H9 (cell line): ENCODE measurements at regions not wholly inside any gene's neighbourhood (a gene's known extent, or its start where the extent isn't known, plus 50 kb on each side); places are given as distances from the start of the nearest gene placed in this dataset.

Source experiments
- DNase-seq: peaks from one replicate; pipeline ENCODE4 v3.0.0-alpha.2; 2017
- H2AFZ ChIP-seq: one replicate; pipeline ENCODE4 v1.6.1; 2013; ENCODE audit warnings: mild to moderate bottlenecking, low read length, control low read depth, moderate library complexity
- H2AK5ac ChIP-seq: 2 replicates; pipeline ENCODE4 v1.6.1; 2013; ENCODE audit warnings: low read length, control low read depth, mixed read lengths; ENCODE audit not compliant: insufficient read length
- H2BK120ac ChIP-seq: one replicate; pipeline ENCODE4 v1.6.1; 2013; ENCODE audit warnings: low read depth, mild to moderate bottlenecking, low read length, control low read depth, inconsistent platforms; ENCODE audit not compliant: poor library complexity, severe bottlenecking
- H2BK12ac ChIP-seq: 2 replicates; pipeline ENCODE4 v1.6.1; 2013; ENCODE audit warnings: low read length, control low read depth, mixed read lengths, low read depth; ENCODE audit not compliant: insufficient read length
- H2BK15ac ChIP-seq: 2 replicates; pipeline ENCODE4 v1.6.1; 2013; ENCODE audit warnings: low read depth, low read length, control low read depth
- H2BK20ac ChIP-seq: one replicate; pipeline ENCODE4 v1.6.1; 2013; ENCODE audit warnings: low read depth, mild to moderate bottlenecking, low read length, control low read depth, inconsistent platforms; ENCODE audit not compliant: poor library complexity, severe bottlenecking
- H2BK5ac ChIP-seq: 2 replicates; pipeline ENCODE4 v1.6.1; 2013; ENCODE audit warnings: low read length, control low read depth, mixed read lengths; ENCODE audit not compliant: insufficient read length
- H3K14ac ChIP-seq: 2 replicates; pipeline ENCODE4 v1.6.1; 2013; ENCODE audit warnings: low read length, control low read depth; ENCODE audit not compliant: insufficient read depth
- H3K18ac ChIP-seq: 2 replicates; pipeline ENCODE4 v1.6.1; 2013; ENCODE audit warnings: low read depth, mild to moderate bottlenecking, mixed read lengths, low read length, control low read depth; ENCODE audit not compliant: insufficient read length
- H3K23ac ChIP-seq: 2 replicates; pipeline ENCODE4 v1.6.1; 2013; ENCODE audit warnings: low read length, control low read depth, mixed read lengths, low read depth; ENCODE audit not compliant: insufficient read length
- H3K23me2 ChIP-seq: 2 replicates; pipeline ENCODE4 v1.6.1; 2013; ENCODE audit warnings: low read depth, mild to moderate bottlenecking, mixed read lengths, low read length, control low read depth; ENCODE audit not compliant: insufficient read length, poor library complexity, severe bottlenecking
- H3K27ac ChIP-seq: 2 replicates; pipeline ENCODE4 v1.5.1; 2013; ENCODE audit warnings: low read length, control low read depth, mixed read lengths, low read depth; ENCODE audit not compliant: insufficient read length
- H3K27me3 ChIP-seq: 2 replicates; pipeline ENCODE4 v1.6.1; 2013; ENCODE audit warnings: low read length, control low read depth, inconsistent platforms; ENCODE audit not compliant: insufficient read depth
- H3K4ac ChIP-seq: 2 replicates; pipeline ENCODE4 v1.6.1; 2013; ENCODE audit warnings: low read depth, mild to moderate bottlenecking, control low read depth, inconsistent platforms, low read length, moderate library complexity
- H3K4me1 ChIP-seq: 2 replicates; pipeline ENCODE4 v1.6.1; 2013; ENCODE audit warnings: low read length, control low read depth, inconsistent platforms; ENCODE audit not compliant: insufficient read depth
- H3K4me2 ChIP-seq: 2 replicates; pipeline ENCODE4 v1.6.1; 2013; ENCODE audit warnings: low read length, control low read depth, mixed read lengths; ENCODE audit not compliant: insufficient read length, insufficient read depth
- H3K56ac ChIP-seq: 2 replicates; pipeline ENCODE4 v1.6.1; 2013; ENCODE audit warnings: low read depth, mild to moderate bottlenecking, mixed read lengths, low read length, control low read depth; ENCODE audit not compliant: insufficient read length
- H3K79me1 ChIP-seq: 2 replicates; pipeline ENCODE4 v1.6.1; 2013; ENCODE audit warnings: low read depth, mild to moderate bottlenecking, moderate library complexity, low read length, control low read depth, inconsistent platforms; ENCODE audit not compliant: insufficient read depth, poor library complexity, severe bottlenecking
- H3K79me2 ChIP-seq: 2 replicates; pipeline ENCODE4 v1.6.1; 2013; ENCODE audit warnings: low read length, control low read depth, inconsistent platforms; ENCODE audit not compliant: insufficient read depth
- H3K9ac ChIP-seq: 2 replicates; pipeline ENCODE4 v1.6.1; 2013; ENCODE audit warnings: low read length, control low read depth, mixed read lengths; ENCODE audit not compliant: insufficient read length; ENCODE audit errors: extremely low read depth
- H3K9me3 ChIP-seq: one replicate; pipeline ENCODE4 v1.6.1; 2013; ENCODE audit warnings: low read depth, low read length, inconsistent platforms; ENCODE audit not compliant: control insufficient read depth
- H3T11ph ChIP-seq: one replicate; pipeline ENCODE4 v1.6.1; 2013; ENCODE audit warnings: mild to moderate bottlenecking, low read length, control low read depth, inconsistent platforms
- H4K20me1 ChIP-seq: one replicate; pipeline ENCODE4 v1.6.1; 2013; ENCODE audit not compliant: control insufficient read depth, insufficient read length, insufficient read depth
- H4K5ac ChIP-seq: 2 replicates; pipeline ENCODE4 v1.6.1; 2013; ENCODE audit warnings: low read depth, mild to moderate bottlenecking, mixed read lengths, low read length, control low read depth; ENCODE audit not compliant: insufficient read length
- H4K8ac ChIP-seq: replicated peaks from 2 replicates; pipeline ENCODE4 v1.6.1; 2013; ENCODE audit warnings: low read length, control low read depth, mixed read lengths, low read depth; ENCODE audit not compliant: insufficient read length
- H4K91ac ChIP-seq: 2 replicates; pipeline ENCODE4 v1.6.1; 2013; ENCODE audit warnings: low read depth, mild to moderate bottlenecking, moderate library complexity, mixed read lengths, low read length, control low read depth; ENCODE audit not compliant: insufficient read length
- H3K27ac Mint-ChIP-seq, 3 experiments: 2 replicates in 2 of 3; 3 replicates in 1 of 3; pipeline ENCODE4 v1.8.0; 2020 to 2021; ENCODE audit warnings: mixed read lengths in 3 of 3, mild to moderate bottlenecking in 1 of 3, moderate library complexity in 1 of 3
- H3K27me3 Mint-ChIP-seq: 2 replicates; pipeline ENCODE4 v1.8.0; 2021; ENCODE audit warnings: low read depth, mild to moderate bottlenecking, moderate library complexity, mixed read lengths
- H3K36me3 Mint-ChIP-seq, 3 experiments: 2 replicates in 2 of 3; 3 replicates in 1 of 3; pipeline ENCODE4 v1.8.0; 2020 to 2021; ENCODE audit warnings: low read depth in 3 of 3, mixed read lengths in 3 of 3; ENCODE audit not compliant: insufficient read depth in 1 of 3
- H3K4me1 Mint-ChIP-seq, 2 experiments: 2 replicates each; pipeline ENCODE4 v1.8.0; 2020; ENCODE audit warnings: mixed read lengths in 2 of 2
- H3K4me3 Mint-ChIP-seq, 2 experiments: 2 replicates in 1 of 2; 3 replicates in 1 of 2; pipeline ENCODE4 v1.8.0; 2020 to 2021; ENCODE audit warnings: mild to moderate bottlenecking in 2 of 2, mixed read lengths in 2 of 2, moderate library complexity in 1 of 2
- H3K9me3 Mint-ChIP-seq, 2 experiments: 2 replicates in 1 of 2; 3 replicates in 1 of 2; pipeline ENCODE4 v1.8.0; 2020; ENCODE audit warnings: mild to moderate bottlenecking in 2 of 2, mixed read lengths in 2 of 2, moderate library complexity in 1 of 2
- CTCF ChIP-seq: fragments of 200-600 bp; sonication (generic); conservative IDR thresholded peaks from 3 replicates; pipeline ENCODE4 v1.8.0; 2021; ENCODE audit warnings: antibody characterized with exemption, mild to moderate bottlenecking
- WGBS: extraction: QIAGEN DNeasy Blood & Tissue Kit; methylation state at CpG from one replicate; pipeline ENCODE4 v1.1.7; 2013; ENCODE audit warnings: missing lambda C conversion rate, low lambda C conversion rate, mixed read lengths; ENCODE audit not compliant: insufficient read length; ENCODE audit errors: extremely low coverage; 5-methylcytosine and 5-hydroxymethylcytosine counted together

DNA sequence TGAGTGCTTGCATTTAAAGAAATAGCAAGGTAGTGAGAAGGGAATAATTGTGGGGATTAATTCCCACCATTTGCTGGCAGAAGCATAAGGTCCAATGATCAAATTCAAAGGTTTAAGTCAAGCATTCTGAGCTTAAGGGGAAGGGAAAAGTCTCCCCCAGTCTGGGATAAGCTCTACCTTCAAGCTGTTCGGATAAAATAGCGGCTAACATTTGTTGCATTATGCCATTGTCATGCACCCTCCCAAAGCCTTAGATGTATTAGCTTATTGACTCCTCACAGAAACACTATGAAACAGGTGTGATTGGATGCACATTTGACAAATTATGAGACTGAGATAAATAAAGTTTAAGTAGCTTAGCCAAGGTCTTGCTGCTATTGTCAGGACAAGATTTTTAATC, 52.2 kb upstream of the TGIF1 start:
- H2BK5ac ChIP-seq: no peak overlapping the region
- no peak overlapping the region for H3K4ac ChIP-seq
- H2BK15ac ChIP-seq: no peak overlapping the region
- H4K8ac ChIP-seq: no peak overlapping the region
- 0 out of 2 replicates have a peak, but pooled peaks cover 1% of the 10 kb centered on the region for H3K27me3 Mint-ChIP-seq
- H3K9me3 ChIP-seq: no peaks in the 10 kb centered on the region
- no peaks in the 10 kb centered on the region for H3K79me2 ChIP-seq
- H4K20me1 ChIP-seq: no peaks in the 10 kb centered on the region
- H2AK5ac ChIP-seq: no peak overlapping the region
- WGBS: no CpG with 5 or more reads among the region's 2 CpGs
- H3K4me2 ChIP-seq: no peak overlapping the region
- peaks cover 3% of the 10 kb centered on the region; the same call in 1 of the 2 replicates for H3K4me1 ChIP-seq
- TF ChIP-seq CTCF: no peak
- peaks cover 17 to 20% of the 10 kb centered on the region in 2 experiments for H3K9me3 Mint-ChIP-seq
- no peak overlapping the region for H3K4me3 Mint-ChIP-seq
- H4K5ac ChIP-seq: no peak overlapping the region
- no peak overlapping the region for H3K27ac ChIP-seq
- H3K56ac ChIP-seq: no peak overlapping the region
- H4K91ac ChIP-seq: no peak overlapping the region
- no peak overlapping the region for H3T11ph ChIP-seq
- H3K27me3 ChIP-seq: no peaks in the 10 kb centered on the region
- no peak for DNase-seq
- H2BK20ac ChIP-seq: no peak overlapping the region
- peaks cover 3 to 19% (median 5%) of the 10 kb centered on the region in 3 experiments; a peak in 5 of 7 replicates for H3K36me3 Mint-ChIP-seq
- no peak overlapping the region for H2AFZ ChIP-seq
- H3K79me1 ChIP-seq: no peaks in the 10 kb centered on the region
- no peak overlapping the region for H3K14ac ChIP-seq
- H2BK12ac ChIP-seq: no peak overlapping the region
- H3K9ac ChIP-seq: no peak overlapping the region
- H2BK120ac ChIP-seq: no peak overlapping the region
- no peaks in the 10 kb centered on the region for H3K23me2 ChIP-seq
- H3K23ac ChIP-seq: no peak overlapping the region
- peaks cover 18 to 26% of the 10 kb centered on the region in 2 experiments for H3K4me1 Mint-ChIP-seq
- H3K18ac ChIP-seq: no peak overlapping the region
- no peak overlapping the region; a peak in 1 of 7 replicates for H3K27ac Mint-ChIP-seq
